ENCODE measurements at regions not wholly inside any gene's neighbourhood (a gene's known extent, or its start where the extent isn't known, plus 50 kb on each side); places are given as distances from the start of the nearest gene placed in this dataset.

DNA sequence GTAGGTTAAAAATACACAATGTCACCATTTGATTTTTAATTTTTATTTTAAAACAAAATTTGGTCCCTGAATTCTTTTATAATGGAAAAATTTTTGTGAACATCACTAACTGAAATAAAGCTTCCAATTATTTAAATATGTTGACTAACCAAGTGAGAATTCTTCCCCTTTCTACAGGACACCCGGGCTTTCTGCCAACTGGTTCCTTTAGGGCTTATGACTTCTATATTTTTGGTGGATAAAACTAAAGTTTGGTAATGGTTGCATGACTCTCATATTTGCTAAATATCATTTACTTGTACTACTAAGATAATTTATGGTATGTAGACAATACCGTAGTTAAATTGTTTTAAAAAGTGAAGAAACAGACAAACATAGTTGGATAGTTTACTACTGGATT is 291.0 kb upstream of the DOK6 start:
- no peak for TF ChIP-seq CTCF (IDR thresholded peaks at IDR 0.05; ENCODE audit: insufficient read depth, low read depth, low read length)
- H3K4me3 ChIP-seq (ENCODE audit: low read depth, low read length) = no peak overlapping the region
- DNase-seq (ENCODE audit: low read depth) = no peak
- no peaks in the 10 kb centered on the region for H3K27me3 ChIP-seq (ENCODE audit: control insufficient read depth, insufficient read depth, low read length)
- CTCF ChIA-PET = no interaction called here
- POLR2A ChIA-PET = no interaction called here
- H3K36me3 ChIP-seq (ENCODE audit: control insufficient read depth, insufficient read depth, low read length) = no peaks in the 10 kb centered on the region

- no peak for DNase-seq (ENCODE audit: low read depth)
- no peak overlapping the region for H3K4me3 ChIP-seq (ENCODE audit: low read depth, low read length)
- H3K27me3 ChIP-seq (ENCODE audit: control insufficient read depth, insufficient read depth, low read length) = no peaks in the 10 kb centered on the region
- POLR2A ChIA-PET = no interaction called here
- no peak for TF ChIP-seq CTCF (IDR thresholded peaks at IDR 0.05; ENCODE audit: insufficient read depth, low read depth, low read length)
- CTCF ChIA-PET = no interaction called here
- no peaks in the 10 kb centered on the region for H3K36me3 ChIP-seq (ENCODE audit: control insufficient read depth, insufficient read depth, low read length)
Measured at GRCh38 chr18:69120833-69121232, 279.9 kb upstream of the DOK6 start.

- H3K36me3 ChIP-seq (ENCODE audit: control insufficient read depth, insufficient read depth, low read length) = no peaks in the 10 kb centered on the region
- POLR2A ChIA-PET = no interaction called here
- TF ChIP-seq CTCF (IDR thresholded peaks at IDR 0.05; ENCODE audit: insufficient read depth, low read depth, low read length) = no peak
- CTCF ChIA-PET = no interaction called here
- no peak overlapping the region for H3K4me3 ChIP-seq (ENCODE audit: low read depth, low read length)
- no peak for DNase-seq (ENCODE audit: low read depth)
- no peaks in the 10 kb centered on the region for H3K27me3 ChIP-seq (ENCODE audit: control insufficient read depth, insufficient read depth, low read length)
Measured at GRCh38 chr18:69123421-69123820, 277.3 kb upstream of the DOK6 start.

DNA sequence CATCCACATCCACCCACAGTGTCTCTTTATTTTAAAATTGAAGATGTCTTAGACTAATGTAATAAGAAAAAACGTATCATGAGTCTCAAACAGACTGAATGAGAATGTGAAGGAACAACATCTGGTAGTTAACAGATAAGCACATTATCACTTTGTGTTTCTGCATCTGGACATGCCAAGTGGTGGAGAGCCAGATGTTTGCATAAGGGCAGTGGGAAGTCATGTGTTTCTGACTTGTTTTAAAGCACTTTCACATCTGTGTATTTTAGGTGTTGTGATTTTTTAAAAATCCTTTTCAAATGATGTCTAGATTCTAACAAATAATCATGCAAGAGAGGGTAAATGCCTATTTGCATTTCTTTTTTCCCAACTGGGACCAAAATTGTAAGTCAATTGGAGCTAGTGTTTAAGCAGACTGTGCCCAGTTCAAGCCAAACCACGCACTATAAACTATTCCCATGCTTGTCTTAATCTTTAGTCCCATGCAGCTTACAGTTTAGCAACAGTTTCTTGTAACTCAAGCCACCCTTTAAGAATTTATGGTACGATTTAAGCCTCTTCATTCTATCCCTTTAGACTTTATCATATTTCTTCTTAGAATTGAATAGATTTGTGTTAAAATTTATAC is 272.7 kb upstream of the DOK6 start:
- no peak for TF ChIP-seq CTCF (IDR thresholded peaks at IDR 0.05; ENCODE audit: insufficient read depth, low read depth, low read length)
- Histone ChIP-seq H3K36me3 (ENCODE audit: control insufficient read depth, insufficient read depth, low read length) (no peaks in the 10 kb centered on the region), H3K27me3 (ENCODE audit: control insufficient read depth, insufficient read depth, low read length) (no peaks in the 10 kb centered on the region), H3K4me3 (ENCODE audit: low read depth, low read length) (no peak overlapping the region)
- ChIA-PET CTCF (no interaction called here), POLR2A (no interaction called here)
- no peak for DNase-seq (ENCODE audit: low read depth)

- no peak for DNase-seq (ENCODE audit: low read depth)
- Histone ChIP-seq H3K4me3 (ENCODE audit: low read depth, low read length) (no peak overlapping the region), H3K36me3 (ENCODE audit: control insufficient read depth, insufficient read depth, low read length) (no peaks in the 10 kb centered on the region), H3K27me3 (ENCODE audit: control insufficient read depth, insufficient read depth, low read length) (no peaks in the 10 kb centered on the region)
- no peak for TF ChIP-seq CTCF (IDR thresholded peaks at IDR 0.05; ENCODE audit: insufficient read depth, low read depth, low read length)
- ChIA-PET CTCF (no interaction called here), POLR2A (no interaction called here)
Measured at GRCh38 chr18:69128566-69128965, 272.1 kb upstream of the DOK6 start.

Measured in BJ (cell line).